Erythroblast (primary cell): ENCODE measurements at regions not wholly inside any gene's neighbourhood (a gene's known extent, or its start where the extent isn't known, plus 50 kb on each side); places are given as distances from the start of the nearest gene placed in this dataset.

Source experiments
- GATA1 ChIP-seq: IDR thresholded peaks from 2 replicates; pipeline ENCODE4 v1.6.1; 2011; ENCODE audit warnings: low read depth, mild to moderate bottlenecking, control low read depth, low read length, moderate library complexity
- POLR2A ChIP-seq: IDR thresholded peaks from 2 replicates; pipeline ENCODE4 v1.6.1; 2011; ENCODE audit warnings: mild to moderate bottlenecking, low read length

- TF ChIP-seq POLR2A: no peak
- no peak for TF ChIP-seq GATA1
Observed at GRCh38 chr1:99106274-99106673, 101.6 kb upstream of the PLPPR5 start.
